Prostate gland (tissue), 2 donors: ENCODE measurements at regions not wholly inside any gene's neighbourhood (a gene's known extent, or its start where the extent isn't known, plus 50 kb on each side); places are given as distances from the start of the nearest gene placed in this dataset.

Experiments
- POLR2A ChIP-seq: fragments of 450-650 bp; IDR thresholded peaks from one replicate; pipeline ENCODE4 v1.6.1; 2016; ENCODE audit warnings: antibody characterized with exemption, mild to moderate bottlenecking
- TF ChIP-seq, protein P1 (sequence below), 4 experiments: fragments of 200-600 bp in 2 of 4; fragments of 450-650 bp in 2 of 4; sonication (generic) in 2 of 4; IDR thresholded peaks; 1 replicate in 3 of 4; 2 replicates in 1 of 4; pipeline ENCODE4 v1.5.1; 2016 to 2019; ENCODE audit warnings: antibody characterized with exemption in 4 of 4, mild to moderate bottlenecking in 2 of 4, moderate library complexity in 2 of 4

DNA sequence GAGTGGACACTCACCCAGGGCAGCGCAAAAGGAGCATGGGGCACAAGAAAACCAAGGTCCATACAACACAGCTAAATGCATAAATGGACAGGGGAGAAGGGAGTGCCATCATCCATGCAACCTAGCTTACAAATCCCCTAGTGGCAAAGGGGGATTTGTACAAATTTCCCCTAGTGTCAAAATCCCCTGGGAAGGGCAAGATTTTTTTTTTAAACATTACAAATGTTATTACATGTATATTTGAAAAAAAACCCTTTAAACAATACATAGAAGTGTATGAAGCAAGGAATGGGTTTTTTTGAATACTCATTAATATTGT lies 89.6 kb upstream of the IVNS1ABP start:
- TF ChIP-seq, protein P1, sequence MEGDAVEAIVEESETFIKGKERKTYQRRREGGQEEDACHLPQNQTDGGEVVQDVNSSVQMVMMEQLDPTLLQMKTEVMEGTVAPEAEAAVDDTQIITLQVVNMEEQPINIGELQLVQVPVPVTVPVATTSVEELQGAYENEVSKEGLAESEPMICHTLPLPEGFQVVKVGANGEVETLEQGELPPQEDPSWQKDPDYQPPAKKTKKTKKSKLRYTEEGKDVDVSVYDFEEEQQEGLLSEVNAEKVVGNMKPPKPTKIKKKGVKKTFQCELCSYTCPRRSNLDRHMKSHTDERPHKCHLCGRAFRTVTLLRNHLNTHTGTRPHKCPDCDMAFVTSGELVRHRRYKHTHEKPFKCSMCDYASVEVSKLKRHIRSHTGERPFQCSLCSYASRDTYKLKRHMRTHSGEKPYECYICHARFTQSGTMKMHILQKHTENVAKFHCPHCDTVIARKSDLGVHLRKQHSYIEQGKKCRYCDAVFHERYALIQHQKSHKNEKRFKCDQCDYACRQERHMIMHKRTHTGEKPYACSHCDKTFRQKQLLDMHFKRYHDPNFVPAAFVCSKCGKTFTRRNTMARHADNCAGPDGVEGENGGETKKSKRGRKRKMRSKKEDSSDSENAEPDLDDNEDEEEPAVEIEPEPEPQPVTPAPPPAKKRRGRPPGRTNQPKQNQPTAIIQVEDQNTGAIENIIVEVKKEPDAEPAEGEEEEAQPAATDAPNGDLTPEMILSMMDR (IDR thresholded peaks at IDR 0.05): no peak
- TF ChIP-seq POLR2A: no peak
